Upper lobe of left lung (tissue), 4 donors: ENCODE measurements at regions not wholly inside any gene's neighbourhood (a gene's known extent, or its start where the extent isn't known, plus 50 kb on each side); places are given as distances from the start of the nearest gene placed in this dataset.

Experiments
- EP300 ChIP-seq, 4 donors: sonication (generic); formaldehyde crosslinking; IDR thresholded peaks; one replicate each; pipeline ENCODE4 v1.5.1; 2017; ENCODE audit warnings: antibody characterized with exemption in 4 of 4, control low read depth in 2 of 4
- POLR2A ChIP-seq, 4 donors: fragments of 450-650 bp; IDR thresholded peaks; one replicate each; pipeline ENCODE4 v1.5.1; 2016 to 2017; ENCODE audit warnings: antibody characterized with exemption in 4 of 4, mild to moderate bottlenecking in 2 of 4
- TF ChIP-seq, protein P1 (sequence below), 6 experiments: fragments of 450-650 bp in 4 of 6; fragments of 200-600 bp in 2 of 6; sonication (generic) in 2 of 6; IDR thresholded peaks; one replicate each; pipeline ENCODE4 v1.5.1; 2016 to 2019; ENCODE audit warnings: antibody characterized with exemption in 6 of 6

DNA sequence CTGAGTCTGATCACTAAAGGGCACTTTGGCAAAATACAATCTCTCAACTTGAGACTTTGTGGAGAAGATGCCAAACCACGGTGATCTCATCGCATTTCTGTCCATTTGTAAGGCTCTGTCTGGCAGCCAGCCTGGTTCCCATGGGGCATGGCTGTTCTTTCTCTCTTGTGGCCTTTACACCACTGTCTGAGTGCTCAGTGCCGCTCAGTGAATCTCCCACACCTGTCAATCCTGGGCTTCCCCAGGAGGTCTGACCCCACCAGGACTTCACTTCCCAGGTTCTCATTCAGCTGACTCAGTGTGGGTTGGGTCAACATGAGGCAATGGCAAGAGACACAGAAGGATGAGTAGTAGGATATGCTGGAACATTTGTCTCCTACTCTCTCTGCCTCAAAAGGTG, 96.8 kb upstream of the TRIB2 start:
- TF ChIP-seq, protein P1, sequence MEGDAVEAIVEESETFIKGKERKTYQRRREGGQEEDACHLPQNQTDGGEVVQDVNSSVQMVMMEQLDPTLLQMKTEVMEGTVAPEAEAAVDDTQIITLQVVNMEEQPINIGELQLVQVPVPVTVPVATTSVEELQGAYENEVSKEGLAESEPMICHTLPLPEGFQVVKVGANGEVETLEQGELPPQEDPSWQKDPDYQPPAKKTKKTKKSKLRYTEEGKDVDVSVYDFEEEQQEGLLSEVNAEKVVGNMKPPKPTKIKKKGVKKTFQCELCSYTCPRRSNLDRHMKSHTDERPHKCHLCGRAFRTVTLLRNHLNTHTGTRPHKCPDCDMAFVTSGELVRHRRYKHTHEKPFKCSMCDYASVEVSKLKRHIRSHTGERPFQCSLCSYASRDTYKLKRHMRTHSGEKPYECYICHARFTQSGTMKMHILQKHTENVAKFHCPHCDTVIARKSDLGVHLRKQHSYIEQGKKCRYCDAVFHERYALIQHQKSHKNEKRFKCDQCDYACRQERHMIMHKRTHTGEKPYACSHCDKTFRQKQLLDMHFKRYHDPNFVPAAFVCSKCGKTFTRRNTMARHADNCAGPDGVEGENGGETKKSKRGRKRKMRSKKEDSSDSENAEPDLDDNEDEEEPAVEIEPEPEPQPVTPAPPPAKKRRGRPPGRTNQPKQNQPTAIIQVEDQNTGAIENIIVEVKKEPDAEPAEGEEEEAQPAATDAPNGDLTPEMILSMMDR (IDR thresholded peaks at IDR 0.05) = no peak
- TF ChIP-seq EP300 (IDR thresholded peaks at IDR 0.05) (no peak), POLR2A (IDR thresholded peaks at IDR 0.05) (no peak)
